Stimulated activated CD8-positive, alpha-beta memory T cell treated with anti-CD3 and anti-CD28 coated beads, Interleukin-2, amount 100 ng/mL, for 48 hours (primary cell): ENCODE measurements at regions not wholly inside any gene's neighbourhood (a gene's known extent, or its start where the extent isn't known, plus 50 kb on each side); places are given as distances from the start of the nearest gene placed in this dataset.
"Not testable (repeated sequence)": the region's sequence is repeated elsewhere in the genome, so short reads cannot be mapped to it uniquely, and the experiment has no call there.

Source experiments
- DNase-seq, 2 donors: peaks; one replicate each; pipeline ENCODE4 v3.0.0-alpha.2; 2020; ENCODE audit warnings: low read depth in 2 of 2

GRCh38 chr21:15932726-15933125 lies 202.9 kb downstream of the USP25 start:
- DNase-seq = no peak

DNA sequence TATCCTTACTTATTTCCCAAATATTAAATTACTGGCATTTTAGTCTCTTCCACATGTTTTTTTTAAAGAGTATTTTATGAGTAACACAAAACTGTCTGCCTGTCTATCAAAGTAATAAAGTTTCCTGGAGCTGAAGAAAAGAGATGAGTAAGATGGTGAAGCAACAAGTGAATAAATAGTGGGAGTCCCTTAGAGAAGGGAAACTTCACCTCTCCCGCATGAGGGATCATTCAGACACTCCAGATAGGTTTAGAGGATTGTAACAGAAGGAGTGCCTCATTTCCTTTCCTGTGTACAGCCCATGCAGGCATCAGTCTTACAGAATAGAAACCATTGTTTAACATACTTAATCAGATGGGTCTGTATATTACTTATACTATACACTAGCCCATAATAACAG lies 205.7 kb downstream of the USP25 start:
- DNase-seq = no peak

DNA sequence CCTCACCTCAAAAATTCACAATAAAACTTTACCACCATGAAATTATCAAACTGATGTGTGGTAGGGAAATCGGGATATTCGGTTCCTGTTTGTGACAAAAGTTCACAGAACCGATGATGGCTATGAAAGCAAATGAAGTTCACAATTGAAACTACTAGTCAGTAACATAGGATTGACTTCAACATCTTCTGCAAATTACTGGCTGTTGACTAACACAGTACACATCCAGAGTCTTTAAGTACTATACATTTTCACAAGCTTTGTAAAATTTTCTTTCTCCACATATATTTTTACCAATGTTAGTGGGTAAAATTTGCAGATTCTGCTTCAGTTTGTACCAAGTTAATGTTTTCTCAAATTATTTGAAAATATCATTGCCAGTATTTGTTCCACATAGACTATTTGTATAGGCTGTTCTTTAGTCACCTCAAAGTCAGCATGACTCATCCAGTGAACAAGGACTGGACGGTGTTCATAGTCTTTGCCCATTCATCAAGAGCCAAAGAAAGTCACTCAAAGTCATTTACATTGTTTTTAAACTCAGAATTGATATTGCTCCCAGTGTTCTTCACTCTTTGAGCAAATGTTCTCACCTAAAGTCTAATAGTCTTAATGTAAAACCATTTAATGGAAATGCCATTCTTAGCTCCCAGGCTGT lies 213.4 kb downstream of the USP25 start:
- DNase-seq = no peak

DNA sequence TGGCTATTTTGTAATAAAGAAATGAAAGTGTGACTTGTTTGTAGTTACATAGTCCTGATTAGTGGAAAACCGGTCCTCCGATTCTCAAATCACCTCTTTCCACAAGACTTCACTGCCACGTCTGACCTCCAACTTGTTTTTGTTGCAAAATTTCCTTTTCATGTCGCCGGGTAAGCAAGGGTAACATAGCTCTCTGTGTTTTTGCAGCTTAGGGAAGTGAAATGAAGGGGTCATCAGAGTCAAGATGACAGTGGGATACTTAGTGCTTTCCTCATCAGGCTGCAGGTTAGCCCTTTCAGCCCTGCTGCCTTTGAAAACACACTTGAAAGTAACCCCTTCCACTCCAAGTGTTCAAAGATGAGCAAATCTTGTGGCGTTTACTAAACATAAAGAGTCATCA lies 217.9 kb downstream of the USP25 start:
- no peak for DNase-seq

GRCh38 chr21:15953551-15954116 lies 223.9 kb downstream of the USP25 start:
- DNase-seq = no peak

DNA sequence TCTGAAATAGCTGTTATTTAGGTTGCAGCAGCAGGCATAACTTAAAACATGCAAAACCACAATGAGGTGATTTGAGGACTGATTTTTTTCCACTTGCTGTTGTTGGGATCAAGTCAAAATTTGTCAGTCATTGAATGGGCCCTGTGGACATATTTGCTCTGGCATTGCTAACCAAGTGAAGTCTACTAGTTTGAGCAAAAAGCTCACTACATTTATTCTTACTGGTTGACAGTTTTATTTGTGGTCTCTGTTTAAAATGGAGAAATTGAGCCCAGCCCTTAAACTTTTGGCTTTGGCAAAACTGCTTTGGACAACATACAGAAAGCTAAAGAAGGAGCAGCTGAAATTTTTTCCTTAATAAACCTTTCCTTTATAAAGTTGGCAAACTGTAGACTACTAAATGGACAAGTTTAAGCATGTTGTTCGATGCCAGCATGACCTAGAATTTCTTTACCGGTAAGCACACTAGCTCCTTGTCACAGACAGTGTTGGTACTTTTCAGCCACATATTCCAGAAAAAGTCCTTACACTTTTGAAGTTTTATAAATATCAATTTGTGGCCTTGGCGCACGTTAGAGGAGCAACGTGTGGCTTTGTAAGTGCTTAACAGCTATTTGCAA lies 234.6 kb downstream of the USP25 start:
- DNase-seq = no peak

DNA sequence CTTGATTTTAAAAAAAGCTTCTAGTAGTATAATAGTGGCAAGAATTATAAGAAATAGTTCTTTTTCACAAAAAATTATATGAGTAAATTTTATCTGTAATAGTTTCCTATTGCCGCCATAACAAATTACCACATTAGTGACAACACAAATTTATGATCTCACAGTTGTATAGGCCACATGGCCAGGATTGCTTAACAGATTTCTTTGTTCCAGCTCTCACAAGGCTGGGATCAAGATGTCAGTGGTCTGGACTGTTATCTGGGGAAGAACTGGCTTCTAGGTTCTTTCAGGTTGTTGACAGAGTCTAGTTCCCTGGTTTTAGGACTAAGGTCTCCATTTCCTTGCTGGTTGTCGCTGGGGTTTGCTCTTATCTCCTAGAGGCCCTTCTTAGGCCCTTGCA lies 236.4 kb downstream of the USP25 start:
- DNase-seq = no peak

DNA sequence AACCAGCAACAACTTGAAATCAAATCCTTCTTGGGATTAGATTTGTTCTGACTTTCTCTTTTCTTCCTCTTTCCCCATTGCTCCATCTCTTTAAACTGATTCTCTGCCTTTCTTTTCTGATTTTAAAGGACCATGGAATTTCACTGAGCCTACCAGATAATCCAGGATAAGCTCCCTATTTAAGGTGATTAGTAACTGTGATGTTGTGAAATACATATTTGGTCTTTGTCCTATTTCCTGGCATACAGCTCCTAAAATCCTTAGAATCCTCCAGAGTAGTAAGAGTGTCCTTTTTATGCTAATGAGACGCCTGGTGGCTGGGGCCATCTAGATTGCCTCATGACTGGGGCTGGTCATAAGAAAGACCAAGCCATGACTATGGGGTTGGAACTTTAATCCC lies 236.9 kb downstream of the USP25 start:
- no peak for DNase-seq

- DNase-seq = no peak
These were observed 237.9 kb downstream of the USP25 start for GRCh38 chr21:15967661-15968060.

- no peak for DNase-seq
These were observed 239.1 kb downstream of the USP25 start for GRCh38 chr21:15968776-15969310.

GRCh38 chr21:15976807-15977206 lies 247.0 kb downstream of the USP25 start:
- DNase-seq = no peak

DNA sequence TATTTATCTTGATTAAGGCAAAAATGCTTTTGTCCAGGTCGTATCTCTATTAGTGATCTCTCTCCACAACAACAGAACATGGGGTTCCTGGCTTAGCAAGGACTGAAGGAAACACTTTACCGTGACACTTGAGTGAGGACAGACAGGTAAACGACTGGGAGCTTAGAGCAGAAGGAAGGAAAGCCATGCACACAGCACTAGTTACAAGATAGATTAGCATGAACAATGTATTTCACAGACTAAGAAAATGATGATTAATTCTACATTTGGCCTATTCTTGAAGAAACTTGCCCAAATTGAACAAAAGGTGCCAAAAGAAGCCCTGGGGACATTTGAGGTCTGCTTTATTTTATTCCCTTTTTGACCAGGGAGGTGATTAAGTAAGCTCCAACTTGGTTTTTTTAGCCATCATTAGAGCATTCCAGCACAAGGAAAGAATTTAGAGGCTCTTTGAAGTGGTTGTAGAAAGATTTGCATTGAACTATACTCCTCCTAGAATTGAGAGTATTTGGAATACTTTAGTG lies 248.5 kb downstream of the USP25 start:
- no peak for DNase-seq

DNA sequence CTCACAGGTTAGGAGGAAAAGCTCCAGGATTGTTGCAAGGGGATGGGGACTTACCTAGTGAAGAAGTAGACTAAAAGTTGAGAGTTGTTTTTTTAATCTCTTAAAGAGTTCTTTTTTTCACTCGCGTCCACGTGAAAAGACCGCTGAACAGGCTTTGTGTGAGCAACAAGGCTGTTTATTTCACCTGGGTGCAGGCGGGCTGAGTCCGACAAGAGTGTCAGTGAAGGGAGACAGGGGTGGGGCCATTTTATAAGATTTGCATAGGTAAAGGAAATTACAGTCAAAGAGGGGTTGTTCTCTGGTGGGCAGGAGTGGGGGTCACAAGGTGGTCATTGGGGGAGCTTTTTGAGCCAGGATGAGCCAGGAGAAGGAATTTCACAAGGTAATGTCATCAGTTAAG lies 249.7 kb downstream of the USP25 start:
- not testable (repeated sequence) for DNase-seq

- DNase-seq = no peak
These were observed 256.5 kb downstream of the USP25 start for GRCh38 chr21:15986277-15986676.

- no peak for DNase-seq
These were observed 262.4 kb downstream of the USP25 start for GRCh38 chr21:15992171-15992570.

DNA sequence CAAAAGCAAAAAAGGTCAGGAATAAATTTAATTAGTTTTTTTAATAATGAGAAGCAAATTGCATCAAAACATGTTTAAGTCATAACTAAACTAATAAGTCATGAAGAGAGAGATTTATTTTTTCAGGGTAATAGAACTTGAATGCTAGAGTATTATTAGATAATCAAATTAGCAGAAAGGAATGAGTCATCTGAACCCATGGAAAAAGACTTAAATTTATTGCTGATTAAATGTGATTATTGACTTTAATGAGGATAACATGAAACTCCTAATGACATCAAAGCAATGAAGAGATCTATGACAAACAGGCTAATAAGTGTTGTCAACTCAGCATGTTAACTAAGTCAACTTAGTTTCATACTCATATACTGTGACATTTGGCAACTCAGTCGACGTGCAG lies 264.2 kb downstream of the USP25 start:
- no peak for DNase-seq

DNA sequence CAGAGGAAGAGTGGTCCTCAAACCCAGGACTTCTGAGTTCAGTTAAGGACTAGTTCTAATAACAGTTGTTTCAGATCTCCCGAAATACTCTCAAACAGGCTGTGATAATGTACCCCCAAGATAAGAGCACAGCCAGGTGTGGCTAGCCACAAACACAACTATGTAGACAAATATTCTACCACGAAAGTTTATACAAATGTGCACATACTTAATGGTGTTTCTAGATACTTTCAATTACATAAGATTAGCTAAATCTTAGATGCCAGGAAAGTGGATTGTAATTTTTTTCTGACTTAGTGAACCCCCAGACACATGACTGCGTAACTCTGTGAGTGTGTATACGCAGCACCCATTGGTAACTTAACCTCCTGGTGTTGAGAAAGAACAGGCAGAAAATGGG lies 270.0 kb downstream of the USP25 start:
- no peak for DNase-seq

DNA sequence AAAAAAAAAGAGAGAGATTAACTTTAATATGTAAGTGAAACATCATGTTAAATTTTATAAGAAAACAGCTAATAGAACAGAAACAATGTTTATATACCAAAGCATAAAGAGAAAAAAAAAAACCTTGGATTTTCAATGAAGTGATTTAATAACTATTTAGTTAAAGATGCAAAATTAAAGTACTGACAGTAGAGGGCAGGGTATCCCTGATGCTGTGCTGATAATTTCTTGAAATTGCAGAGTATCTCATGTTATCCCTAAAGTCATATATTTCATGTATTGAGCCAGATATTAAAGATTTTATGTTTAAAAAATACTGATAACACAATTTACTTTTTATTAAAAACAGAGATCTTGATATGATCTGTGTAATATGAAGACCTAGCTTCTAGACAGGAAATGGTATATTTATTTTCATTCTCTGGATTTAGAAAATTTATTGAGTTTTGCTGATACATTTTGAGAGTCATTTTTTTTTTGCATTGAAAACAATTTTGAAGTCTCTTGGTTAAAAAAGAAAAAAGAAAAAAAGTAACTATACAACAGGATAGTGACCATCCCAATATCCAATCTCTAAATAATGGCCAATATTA lies 273.2 kb downstream of the USP25 start:
- no peak for DNase-seq

GRCh38 chr21:16004086-16004485 lies 274.3 kb downstream of the USP25 start:
- no peak for DNase-seq

DNA sequence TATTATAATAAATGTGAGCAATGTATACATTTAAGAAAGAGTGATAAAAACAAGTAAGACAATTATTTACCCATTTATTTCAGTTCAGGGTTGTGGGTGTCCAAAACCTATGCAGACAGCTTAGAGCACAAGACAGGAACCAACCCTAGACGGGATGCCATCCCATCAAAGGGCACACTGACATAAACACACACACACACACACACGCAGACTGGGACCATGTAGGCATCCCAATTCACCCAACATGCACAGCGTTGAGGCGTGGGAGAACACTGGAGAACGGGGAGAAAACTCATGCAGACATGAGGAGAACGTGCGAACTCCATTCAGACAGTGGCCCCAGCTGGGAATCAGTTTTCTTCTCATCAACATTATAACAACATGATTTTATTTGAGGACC lies 274.7 kb downstream of the USP25 start:
- no peak for DNase-seq

GRCh38 chr21:16005996-16006395 lies 276.2 kb downstream of the USP25 start:
- DNase-seq = no peak

DNA sequence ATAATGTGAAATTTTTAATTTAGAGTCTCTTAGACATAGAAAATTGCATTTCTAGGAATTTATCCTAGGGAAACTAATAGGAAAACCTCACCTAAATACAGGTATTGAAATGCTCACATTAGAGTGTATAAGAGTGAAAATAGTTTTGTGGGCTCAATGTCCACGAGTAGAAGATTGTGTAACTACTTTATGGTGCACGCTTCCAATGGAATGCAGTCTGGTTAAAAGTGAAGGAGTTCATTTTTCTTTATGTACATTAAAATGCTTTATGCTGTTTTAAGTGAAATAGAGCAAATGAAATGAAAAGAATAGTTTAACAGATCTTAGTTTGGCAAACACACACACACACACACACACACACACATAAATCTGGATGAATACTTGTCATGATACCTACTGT lies 278.2 kb downstream of the USP25 start:
- DNase-seq = no peak

DNA sequence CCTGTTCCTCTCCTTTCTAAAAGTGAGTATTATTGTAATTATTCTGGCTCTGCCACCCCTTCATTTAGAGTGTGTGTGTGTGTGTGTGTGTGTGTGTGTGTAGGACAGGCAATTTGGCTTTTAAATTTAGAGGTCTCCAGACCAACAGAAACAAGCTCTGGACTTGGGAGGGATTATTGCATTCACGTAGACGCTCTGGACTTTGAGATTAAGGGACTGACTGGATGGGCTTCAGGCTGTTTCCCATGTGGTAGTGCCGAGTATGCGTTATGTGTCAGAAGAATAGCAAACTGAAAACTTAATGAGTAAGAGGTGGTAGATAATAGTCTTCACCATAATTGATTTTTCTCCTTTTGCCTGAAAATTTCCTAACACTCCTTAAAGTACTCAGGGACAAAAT lies 281.9 kb downstream of the USP25 start:
- DNase-seq = no peak
